ENCODE measurements at regions not wholly inside any gene's neighbourhood (a gene's known extent, or its start where the extent isn't known, plus 50 kb on each side); places are given as distances from the start of the nearest gene placed in this dataset.

DNA sequence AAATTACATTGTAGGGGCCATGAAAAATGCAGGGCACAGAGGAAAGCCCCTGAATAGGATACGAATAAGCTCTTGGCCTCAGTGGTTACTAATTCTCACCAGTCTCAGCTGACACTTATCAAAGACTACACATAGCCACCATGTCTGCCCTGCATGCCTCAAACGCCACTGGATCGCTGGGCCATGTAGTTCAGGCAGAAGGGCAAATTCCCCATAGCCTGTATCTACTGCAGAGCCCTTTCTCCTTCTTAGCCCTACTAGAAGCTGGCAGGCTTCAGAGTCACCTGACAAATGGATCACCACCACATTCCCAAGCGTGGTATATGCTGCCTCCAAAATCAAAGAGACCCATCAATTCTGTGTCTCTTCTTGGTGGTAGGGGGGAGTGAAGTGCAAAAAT is 177.4 kb downstream of the MINAR1 start:
- H3K4me2 ChIP-seq (ENCODE audit: insufficient read depth, insufficient read length, low read length) = no peak overlapping the region
- no peaks in the 10 kb centered on the region for H3K4me1 ChIP-seq (ENCODE audit: insufficient read depth, low read length)
- no peaks in the 10 kb centered on the region for H4K20me1 ChIP-seq (ENCODE audit: control insufficient read depth, insufficient read depth, insufficient read length)
- H4K5ac ChIP-seq (ENCODE audit: insufficient read length, low read depth, low read length) = no peak overlapping the region
- H3K9me3 ChIP-seq (ENCODE audit: control insufficient read depth, low read depth, low read length) = no peaks in the 10 kb centered on the region
- H2BK5ac ChIP-seq (ENCODE audit: insufficient read length, low read length) = no peak overlapping the region
- no peak for DNase-seq
- H3K27me3 ChIP-seq (ENCODE audit: insufficient read depth, low read length) = no peaks in the 10 kb centered on the region; the same call in 1 of the 2 replicates
- no peak overlapping the region for H2BK20ac ChIP-seq (ENCODE audit: low read depth, low read length, poor library complexity, severe bottlenecking)
- H2BK120ac ChIP-seq (ENCODE audit: low read depth, low read length, poor library complexity, severe bottlenecking) = no peak overlapping the region
- Mint-ChIP-seq H3K9me3 (no peaks in the 10 kb centered on the region), H3K27ac (no peak overlapping the region), H3K4me3 (no peak overlapping the region), H3K27me3 (ENCODE audit: low read depth) (peaks cover 5% of the 10 kb centered on the region; the same call in 1 of the 2 replicates), H3K4me1 (no peaks in the 10 kb centered on the region), H3K36me3 (ENCODE audit: insufficient read depth in 1 of 3, low read depth in 3 of 3) (no peaks in the 10 kb centered on the region)
- H3K79me1 ChIP-seq (ENCODE audit: insufficient read depth, low read depth, low read length, poor library complexity, severe bottlenecking) = no peaks in the 10 kb centered on the region
- H2AK5ac ChIP-seq (ENCODE audit: insufficient read length, low read length) = no peak overlapping the region
- no peak overlapping the region for H3K4ac ChIP-seq (ENCODE audit: low read depth, low read length)
- no peaks in the 10 kb centered on the region for H3K23me2 ChIP-seq (ENCODE audit: insufficient read length, low read depth, low read length, poor library complexity, severe bottlenecking)
- H2BK12ac ChIP-seq (ENCODE audit: insufficient read length, low read depth, low read length) = no peak overlapping the region
- H3K56ac ChIP-seq (ENCODE audit: insufficient read length, low read depth, low read length) = no peak overlapping the region
- no peak overlapping the region for H2AFZ ChIP-seq (ENCODE audit: low read length)
- H3K18ac ChIP-seq (ENCODE audit: insufficient read length, low read depth, low read length) = no peak overlapping the region
- no peaks in the 10 kb centered on the region for H3K79me2 ChIP-seq (ENCODE audit: insufficient read depth, low read length)
- no peak overlapping the region for H2BK15ac ChIP-seq (ENCODE audit: low read depth, low read length)
- H3K27ac ChIP-seq (ENCODE audit: insufficient read length, low read depth, low read length) = no peak overlapping the region
- TF ChIP-seq, protein P1, sequence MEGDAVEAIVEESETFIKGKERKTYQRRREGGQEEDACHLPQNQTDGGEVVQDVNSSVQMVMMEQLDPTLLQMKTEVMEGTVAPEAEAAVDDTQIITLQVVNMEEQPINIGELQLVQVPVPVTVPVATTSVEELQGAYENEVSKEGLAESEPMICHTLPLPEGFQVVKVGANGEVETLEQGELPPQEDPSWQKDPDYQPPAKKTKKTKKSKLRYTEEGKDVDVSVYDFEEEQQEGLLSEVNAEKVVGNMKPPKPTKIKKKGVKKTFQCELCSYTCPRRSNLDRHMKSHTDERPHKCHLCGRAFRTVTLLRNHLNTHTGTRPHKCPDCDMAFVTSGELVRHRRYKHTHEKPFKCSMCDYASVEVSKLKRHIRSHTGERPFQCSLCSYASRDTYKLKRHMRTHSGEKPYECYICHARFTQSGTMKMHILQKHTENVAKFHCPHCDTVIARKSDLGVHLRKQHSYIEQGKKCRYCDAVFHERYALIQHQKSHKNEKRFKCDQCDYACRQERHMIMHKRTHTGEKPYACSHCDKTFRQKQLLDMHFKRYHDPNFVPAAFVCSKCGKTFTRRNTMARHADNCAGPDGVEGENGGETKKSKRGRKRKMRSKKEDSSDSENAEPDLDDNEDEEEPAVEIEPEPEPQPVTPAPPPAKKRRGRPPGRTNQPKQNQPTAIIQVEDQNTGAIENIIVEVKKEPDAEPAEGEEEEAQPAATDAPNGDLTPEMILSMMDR (conservative IDR thresholded peaks at IDR 0.05) = no peak
- no peak overlapping the region for H3K14ac ChIP-seq (ENCODE audit: insufficient read depth, low read length)
- no peak overlapping the region for H4K91ac ChIP-seq (ENCODE audit: insufficient read length, low read depth, low read length)
- no CpG with 5 or more reads among the region's 4 CpGs for WGBS (ENCODE audit: extremely low coverage, insufficient read length, low lambda C conversion rate)
- no peak overlapping the region for H3K23ac ChIP-seq (ENCODE audit: insufficient read length, low read depth, low read length)
- no peak overlapping the region for H3K9ac ChIP-seq (ENCODE audit: extremely low read depth, insufficient read length, low read length)
- no peak overlapping the region for H4K8ac ChIP-seq (replicated peaks; ENCODE audit: insufficient read length, low read depth, low read length)
- H3T11ph ChIP-seq (ENCODE audit: low read length) = no peak overlapping the region
